ENCODE measurements at regions not wholly inside any gene's neighbourhood (a gene's known extent, or its start where the extent isn't known, plus 50 kb on each side); places are given as distances from the start of the nearest gene placed in this dataset.
"Not testable (repeated sequence)": the region's sequence is repeated elsewhere in the genome, so short reads cannot be mapped to it uniquely, and the experiment has no call there.

DNA sequence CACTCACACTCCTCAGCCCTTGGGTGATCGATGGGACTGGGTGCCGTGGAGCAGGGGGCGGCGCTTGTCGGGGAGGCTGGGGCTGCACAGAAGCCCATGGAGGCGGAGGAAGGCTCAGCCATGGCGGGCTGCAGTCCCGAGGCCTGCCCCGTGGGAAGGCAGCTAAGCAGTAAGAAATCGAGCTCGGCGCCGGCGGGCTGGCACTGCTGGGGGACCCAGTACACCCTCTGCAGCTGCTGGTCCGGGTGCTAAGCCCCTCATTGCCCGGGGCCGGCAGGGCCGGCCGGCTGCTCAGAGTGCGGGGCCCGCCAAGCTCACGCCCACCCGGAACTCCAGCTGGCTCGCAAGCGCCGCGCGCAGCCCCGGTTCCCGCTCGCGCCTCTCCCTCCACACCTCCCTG, 942.6 kb downstream of the C4orf33 start:
- TF ChIP-seq KLF16 (IDR thresholded peaks at IDR 0.05); OTX1 (CRISPR knock-in tag; IDR thresholded peaks at IDR 0.05); CSDE1 (IDR thresholded peaks at IDR 0.05); PYGO2 (tag; IDR thresholded peaks at IDR 0.05): not testable (repeated sequence)
